Ascending aorta (tissue), 2 donors: ENCODE measurements at regions not wholly inside any gene's neighbourhood (a gene's known extent, or its start where the extent isn't known, plus 50 kb on each side); places are given as distances from the start of the nearest gene placed in this dataset.

Experiments used
- DNase-seq, 2 donors: peaks; one replicate each; pipeline ENCODE4 v3.0.0-alpha.2; 2019; ENCODE audit warnings: low spot score in 2 of 2
- H3K27ac ChIP-seq, 2 donors: fragments of 200-600 bp; sonication (generic); one replicate each; pipeline ENCODE4 v1.5.1; 2016 to 2017; ENCODE audit warnings: mild to moderate bottlenecking in 1 of 2
- H3K27me3 ChIP-seq: fragments of 200-600 bp; sonication (generic); one replicate; pipeline ENCODE4 v1.5.1; 2017
- H3K36me3 ChIP-seq, 2 donors: fragments of 200-600 bp; sonication (generic); one replicate each; pipeline ENCODE4 v1.5.1; 2016
- H3K4me1 ChIP-seq, 2 donors: fragments of 200-600 bp; sonication (generic); one replicate each; pipeline ENCODE4 v1.5.1; 2016 to 2017; ENCODE audit warnings: mild to moderate bottlenecking in 1 of 2
- H3K4me3 ChIP-seq, 2 donors: fragments of 200-600 bp; sonication (generic); one replicate each; pipeline ENCODE4 v1.5.1; 2016 to 2017; ENCODE audit warnings: mild to moderate bottlenecking in 1 of 2
- H3K9me3 ChIP-seq, 2 donors: fragments of 200-600 bp; sonication (generic); one replicate each; pipeline ENCODE4 v1.5.1; 2016
- CTCF ChIP-seq, 3 experiments: fragments of 200-600 bp in 2 of 3; fragments of 450-650 bp in 1 of 3; sonication (generic) in 2 of 3; IDR thresholded peaks; one replicate each; pipeline ENCODE4 v1.5.1; 2016 to 2019; ENCODE audit warnings: antibody characterized with exemption in 3 of 3, mild to moderate bottlenecking in 1 of 3, moderate library complexity in 1 of 3
- intact Hi-C: fragments of 100-400 bp; cut with DNase I; formaldehyde crosslinking; loops from one replicate; pipeline ENCODE4 v1.15.1; 2023

DNA sequence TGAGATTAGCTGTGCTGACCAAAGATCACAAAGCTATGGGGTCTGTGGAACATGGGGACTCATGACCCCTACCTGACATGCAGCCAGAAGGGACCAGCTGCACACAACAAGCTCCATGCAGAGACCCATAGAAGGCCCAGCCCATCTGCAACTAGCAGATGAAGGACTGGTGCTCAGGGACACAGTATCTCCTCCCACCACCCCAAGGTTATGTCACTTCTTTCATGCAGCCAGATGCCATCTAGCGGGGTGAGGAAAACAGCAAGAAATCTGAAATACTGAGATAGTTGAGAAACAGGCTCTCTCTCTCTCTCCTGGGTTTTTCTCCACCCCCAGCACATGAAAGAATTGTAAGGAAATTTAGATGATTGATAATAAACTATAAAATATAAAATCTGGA is 161.3 kb upstream of the DAPK1 start:
- intact Hi-C loops = loop anchor here (10.0 kb wide), 1 partner anchor 308 kb away; no protein-coding TSS in a partner anchor
- H3K36me3 ChIP-seq = no peaks in the 10 kb centered on the region

GRCh38 chr9:87336914-87337333 is 160.7 kb upstream of the DAPK1 start:
- Histone ChIP-seq H3K4me1 (peaks cover 0 to 5% of the 10 kb centered on the region in 2 donors), H3K36me3 (no peaks in the 10 kb centered on the region), H3K27me3 (no peaks in the 10 kb centered on the region), H3K4me3 (peak overlapping the region; percentile 50 to 55), H3K27ac (no peak overlapping the region), H3K9me3 (peaks cover 0 to 2% of the 10 kb centered on the region in 2 donors)
- intact Hi-C loops = loop anchor here (10.0 kb wide), 1 partner anchor 308 kb away; no protein-coding TSS in a partner anchor
- peak; percentile 44 to 70 (median 53) for TF ChIP-seq CTCF (IDR thresholded peaks at IDR 0.05)
- no peak for DNase-seq

More for the DNA sequence above, 161.3 kb upstream of the DAPK1 start:
- no peak for TF ChIP-seq CTCF (IDR thresholded peaks at IDR 0.05)
- Histone ChIP-seq H3K4me3 (no peak overlapping the region), H3K4me1 (peaks cover 0 to 5% of the 10 kb centered on the region in 2 donors), H3K27ac (no peak overlapping the region), H3K9me3 (peaks cover 0 to 7% of the 10 kb centered on the region in 2 donors), H3K27me3 (no peaks in the 10 kb centered on the region)
- DNase-seq = no peak

DNA sequence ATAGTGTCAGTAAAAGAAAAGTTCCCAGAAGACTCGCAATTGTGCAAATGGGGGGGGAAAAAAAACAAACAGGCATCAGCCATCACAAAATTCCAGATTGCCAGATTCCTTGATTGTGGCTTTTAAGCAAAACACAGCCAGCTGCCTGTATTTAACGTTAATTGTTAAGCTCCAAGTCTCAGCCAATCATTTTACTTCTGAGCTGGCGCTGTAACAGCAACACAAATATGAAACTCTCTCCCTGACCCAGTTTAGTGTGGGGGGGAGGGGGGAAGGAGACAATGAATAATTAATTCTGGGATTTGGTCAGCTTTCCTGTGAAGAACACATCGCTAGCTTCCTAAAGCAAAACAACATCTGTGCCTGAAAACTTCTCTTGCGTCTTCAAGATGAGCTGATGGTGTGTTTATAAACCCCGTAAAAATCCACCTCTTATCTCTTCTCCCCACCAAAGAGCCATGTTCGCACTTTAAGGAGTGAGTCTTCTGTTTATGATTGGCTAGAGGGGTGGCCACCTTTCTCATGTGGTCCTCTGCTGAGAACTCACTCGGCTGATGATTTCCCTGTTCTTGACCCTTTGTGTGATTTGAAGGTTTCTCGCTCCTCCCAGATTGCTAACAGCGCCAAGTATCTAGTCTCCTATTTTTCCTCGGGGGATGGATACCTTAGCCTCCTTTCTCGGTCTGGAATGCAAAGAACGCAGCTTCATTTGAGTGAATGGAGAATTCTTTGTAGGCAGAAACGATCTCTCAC is 160.2 kb upstream of the DAPK1 start:
- H3K36me3 ChIP-seq = no peaks in the 10 kb centered on the region
- no peak for DNase-seq
- no peaks in the 10 kb centered on the region for H3K9me3 ChIP-seq
- H3K27ac ChIP-seq = no peak overlapping the region
- intact Hi-C loops = loop anchor here (10.0 kb wide), 1 partner anchor 307 kb away; no protein-coding TSS in a partner anchor
- H3K4me1 ChIP-seq = peaks cover 0 to 5% of the 10 kb centered on the region in 2 donors
- peak overlapping the region; percentile 50 to 55 for H3K4me3 ChIP-seq
- H3K27me3 ChIP-seq = no peaks in the 10 kb centered on the region
- TF ChIP-seq CTCF (IDR thresholded peaks at IDR 0.05) = no peak

GRCh38 chr9:87338088-87338989 is 159.3 kb upstream of the DAPK1 start:
- Histone ChIP-seq H3K4me3 (no peak overlapping the region), H3K4me1 (peaks cover 0 to 5% of the 10 kb centered on the region in 2 donors), H3K9me3 (no peaks in the 10 kb centered on the region), H3K27me3 (no peaks in the 10 kb centered on the region), H3K27ac (no peak overlapping the region), H3K36me3 (no peaks in the 10 kb centered on the region)
- TF ChIP-seq CTCF (IDR thresholded peaks at IDR 0.05) = no peak
- intact Hi-C loops = loop anchor here (10.0 kb wide), 1 partner anchor 306 kb away; no protein-coding TSS in a partner anchor
- DNase-seq = no peak

DNA sequence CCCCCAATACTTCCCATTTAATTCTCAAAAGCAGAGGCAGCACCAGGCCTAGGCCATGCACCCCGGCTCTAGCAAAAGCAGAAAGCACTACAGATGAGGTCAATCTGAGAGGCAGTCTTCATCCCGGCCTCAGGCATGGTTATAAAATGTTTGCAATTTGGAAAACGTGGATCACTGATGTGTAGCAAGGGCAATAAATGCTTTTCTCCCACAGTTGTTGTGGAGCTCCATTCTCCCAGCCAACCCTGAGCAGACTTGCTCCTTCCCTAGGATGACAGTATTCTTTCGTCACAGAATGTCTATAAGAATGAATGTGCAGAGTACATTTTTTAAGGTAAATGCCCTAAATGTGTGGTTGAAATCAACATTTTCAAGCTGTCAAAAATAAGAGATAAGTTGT is 157.3 kb upstream of the DAPK1 start:
- no peak for TF ChIP-seq CTCF (IDR thresholded peaks at IDR 0.05)
- H3K27me3 ChIP-seq = no peaks in the 10 kb centered on the region
- H3K4me1 ChIP-seq = peaks cover 0 to 5% of the 10 kb centered on the region in 2 donors
- no peaks in the 10 kb centered on the region for H3K9me3 ChIP-seq
- no peak overlapping the region for H3K27ac ChIP-seq
- DNase-seq = no peak
- H3K4me3 ChIP-seq = no peak overlapping the region
- intact Hi-C loops = no loop called here
- no peaks in the 10 kb centered on the region for H3K36me3 ChIP-seq
